HL-60 (cell line): ENCODE measurements at regions not wholly inside any gene's neighbourhood (a gene's known extent, or its start where the extent isn't known, plus 50 kb on each side); places are given as distances from the start of the nearest gene placed in this dataset.

Source experiments
- POLR2AphosphoS5 ChIP-seq: IDR thresholded peaks from 2 replicates; pipeline ENCODE4 v1.6.1; 2012; ENCODE audit warnings: low read depth
- SPI1 ChIP-seq: IDR thresholded peaks from 2 replicates; pipeline ENCODE4 v1.6.1; 2012; ENCODE audit warnings: low read depth, mild to moderate bottlenecking, borderline replicate concordance
- TF ChIP-seq, protein P1 (sequence below): IDR thresholded peaks from one replicate; pipeline ENCODE4 v1.5.1; 2011; ENCODE audit warnings: low read length, control low read depth, inconsistent platforms; ENCODE audit not compliant: insufficient read depth
- TF ChIP-seq, protein P2 (sequence below): IDR thresholded peaks from 2 replicates; pipeline ENCODE4 v1.6.1; 2012; ENCODE audit warnings: low read depth; ENCODE audit not compliant: insufficient replicate concordance

DNA sequence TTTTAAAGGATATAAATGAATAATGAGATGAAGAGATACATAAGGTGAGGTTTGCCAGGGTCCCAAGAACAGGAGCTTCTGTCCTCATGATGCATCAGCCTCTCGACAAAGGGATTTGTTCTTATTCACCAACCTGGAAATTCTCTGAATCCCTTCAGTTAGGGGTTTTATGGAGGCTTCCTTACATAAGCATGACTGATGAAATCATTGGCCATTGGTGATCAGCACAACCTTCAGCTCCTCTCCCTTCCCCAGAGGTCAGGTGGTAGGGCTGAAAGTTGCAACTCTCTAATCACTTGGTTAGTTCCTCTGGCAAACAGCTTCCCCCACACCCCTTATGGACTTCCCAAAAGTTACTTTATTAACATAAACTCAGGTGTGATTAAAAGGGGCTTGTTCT, 222.0 kb downstream of the SPRY1 start:
- TF ChIP-seq, protein P1, sequence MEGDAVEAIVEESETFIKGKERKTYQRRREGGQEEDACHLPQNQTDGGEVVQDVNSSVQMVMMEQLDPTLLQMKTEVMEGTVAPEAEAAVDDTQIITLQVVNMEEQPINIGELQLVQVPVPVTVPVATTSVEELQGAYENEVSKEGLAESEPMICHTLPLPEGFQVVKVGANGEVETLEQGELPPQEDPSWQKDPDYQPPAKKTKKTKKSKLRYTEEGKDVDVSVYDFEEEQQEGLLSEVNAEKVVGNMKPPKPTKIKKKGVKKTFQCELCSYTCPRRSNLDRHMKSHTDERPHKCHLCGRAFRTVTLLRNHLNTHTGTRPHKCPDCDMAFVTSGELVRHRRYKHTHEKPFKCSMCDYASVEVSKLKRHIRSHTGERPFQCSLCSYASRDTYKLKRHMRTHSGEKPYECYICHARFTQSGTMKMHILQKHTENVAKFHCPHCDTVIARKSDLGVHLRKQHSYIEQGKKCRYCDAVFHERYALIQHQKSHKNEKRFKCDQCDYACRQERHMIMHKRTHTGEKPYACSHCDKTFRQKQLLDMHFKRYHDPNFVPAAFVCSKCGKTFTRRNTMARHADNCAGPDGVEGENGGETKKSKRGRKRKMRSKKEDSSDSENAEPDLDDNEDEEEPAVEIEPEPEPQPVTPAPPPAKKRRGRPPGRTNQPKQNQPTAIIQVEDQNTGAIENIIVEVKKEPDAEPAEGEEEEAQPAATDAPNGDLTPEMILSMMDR: no peak
- TF ChIP-seq POLR2AphosphoS5: no peak
- no peak for TF ChIP-seq SPI1
- TF ChIP-seq, protein P2, sequence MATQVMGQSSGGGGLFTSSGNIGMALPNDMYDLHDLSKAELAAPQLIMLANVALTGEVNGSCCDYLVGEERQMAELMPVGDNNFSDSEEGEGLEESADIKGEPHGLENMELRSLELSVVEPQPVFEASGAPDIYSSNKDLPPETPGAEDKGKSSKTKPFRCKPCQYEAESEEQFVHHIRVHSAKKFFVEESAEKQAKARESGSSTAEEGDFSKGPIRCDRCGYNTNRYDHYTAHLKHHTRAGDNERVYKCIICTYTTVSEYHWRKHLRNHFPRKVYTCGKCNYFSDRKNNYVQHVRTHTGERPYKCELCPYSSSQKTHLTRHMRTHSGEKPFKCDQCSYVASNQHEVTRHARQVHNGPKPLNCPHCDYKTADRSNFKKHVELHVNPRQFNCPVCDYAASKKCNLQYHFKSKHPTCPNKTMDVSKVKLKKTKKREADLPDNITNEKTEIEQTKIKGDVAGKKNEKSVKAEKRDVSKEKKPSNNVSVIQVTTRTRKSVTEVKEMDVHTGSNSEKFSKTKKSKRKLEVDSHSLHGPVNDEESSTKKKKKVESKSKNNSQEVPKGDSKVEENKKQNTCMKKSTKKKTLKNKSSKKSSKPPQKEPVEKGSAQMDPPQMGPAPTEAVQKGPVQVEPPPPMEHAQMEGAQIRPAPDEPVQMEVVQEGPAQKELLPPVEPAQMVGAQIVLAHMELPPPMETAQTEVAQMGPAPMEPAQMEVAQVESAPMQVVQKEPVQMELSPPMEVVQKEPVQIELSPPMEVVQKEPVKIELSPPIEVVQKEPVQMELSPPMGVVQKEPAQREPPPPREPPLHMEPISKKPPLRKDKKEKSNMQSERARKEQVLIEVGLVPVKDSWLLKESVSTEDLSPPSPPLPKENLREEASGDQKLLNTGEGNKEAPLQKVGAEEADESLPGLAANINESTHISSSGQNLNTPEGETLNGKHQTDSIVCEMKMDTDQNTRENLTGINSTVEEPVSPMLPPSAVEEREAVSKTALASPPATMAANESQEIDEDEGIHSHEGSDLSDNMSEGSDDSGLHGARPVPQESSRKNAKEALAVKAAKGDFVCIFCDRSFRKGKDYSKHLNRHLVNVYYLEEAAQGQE: no peak
